ENCODE measurements at regions not wholly inside any gene's neighbourhood (a gene's known extent, or its start where the extent isn't known, plus 50 kb on each side); places are given as distances from the start of the nearest gene placed in this dataset.
"Not testable (repeated sequence)": the region's sequence is repeated elsewhere in the genome, so short reads cannot be mapped to it uniquely, and the experiment has no call there.

DNA sequence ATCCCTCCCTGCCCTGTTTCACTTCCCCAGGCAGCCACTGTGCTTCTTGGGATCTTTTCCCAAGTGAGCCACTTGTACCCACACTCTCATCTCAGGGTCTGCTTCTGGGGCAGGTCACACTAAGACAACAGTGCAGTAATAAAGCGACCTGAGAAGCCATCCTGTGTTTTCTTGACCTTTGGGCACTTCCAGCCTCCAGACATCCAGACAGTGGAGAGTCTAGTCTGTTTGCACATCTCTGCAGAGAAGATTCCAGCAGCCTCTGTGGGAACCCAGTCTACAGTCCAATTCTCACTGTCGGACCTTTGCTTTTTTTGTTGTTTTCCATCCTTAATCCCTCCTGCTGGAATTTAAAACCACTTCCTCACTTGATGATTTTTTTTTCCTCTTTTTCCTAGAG lies 50.3 kb upstream of the ATP6AP2 start:
- ATAC-seq (ENCODE audit: low read depth), result no peak
- no peak overlapping the region for H3K27ac Mint-ChIP-seq
- H3K36me3 Mint-ChIP-seq (ENCODE audit: low read depth), result no peaks in the 10 kb centered on the region
- TF ChIP-seq, protein P1, sequence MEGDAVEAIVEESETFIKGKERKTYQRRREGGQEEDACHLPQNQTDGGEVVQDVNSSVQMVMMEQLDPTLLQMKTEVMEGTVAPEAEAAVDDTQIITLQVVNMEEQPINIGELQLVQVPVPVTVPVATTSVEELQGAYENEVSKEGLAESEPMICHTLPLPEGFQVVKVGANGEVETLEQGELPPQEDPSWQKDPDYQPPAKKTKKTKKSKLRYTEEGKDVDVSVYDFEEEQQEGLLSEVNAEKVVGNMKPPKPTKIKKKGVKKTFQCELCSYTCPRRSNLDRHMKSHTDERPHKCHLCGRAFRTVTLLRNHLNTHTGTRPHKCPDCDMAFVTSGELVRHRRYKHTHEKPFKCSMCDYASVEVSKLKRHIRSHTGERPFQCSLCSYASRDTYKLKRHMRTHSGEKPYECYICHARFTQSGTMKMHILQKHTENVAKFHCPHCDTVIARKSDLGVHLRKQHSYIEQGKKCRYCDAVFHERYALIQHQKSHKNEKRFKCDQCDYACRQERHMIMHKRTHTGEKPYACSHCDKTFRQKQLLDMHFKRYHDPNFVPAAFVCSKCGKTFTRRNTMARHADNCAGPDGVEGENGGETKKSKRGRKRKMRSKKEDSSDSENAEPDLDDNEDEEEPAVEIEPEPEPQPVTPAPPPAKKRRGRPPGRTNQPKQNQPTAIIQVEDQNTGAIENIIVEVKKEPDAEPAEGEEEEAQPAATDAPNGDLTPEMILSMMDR (IDR thresholded peaks at IDR 0.05), result no peak
- intact Hi-C loops (cut with micrococcal nuclease), result no loop called here
- H3K27me3 Mint-ChIP-seq, result peaks cover 2% of the 10 kb centered on the region
- CTCF ChIA-PET, result no interaction called here
- H3K9me3 Mint-ChIP-seq, result no peaks in the 10 kb centered on the region
- H3K4me3 Mint-ChIP-seq, result no peak overlapping the region
- POLR2A ChIA-PET, result no interaction called here
- DNase-seq, result no peak
- no peaks in the 10 kb centered on the region for H3K4me1 Mint-ChIP-seq

DNA sequence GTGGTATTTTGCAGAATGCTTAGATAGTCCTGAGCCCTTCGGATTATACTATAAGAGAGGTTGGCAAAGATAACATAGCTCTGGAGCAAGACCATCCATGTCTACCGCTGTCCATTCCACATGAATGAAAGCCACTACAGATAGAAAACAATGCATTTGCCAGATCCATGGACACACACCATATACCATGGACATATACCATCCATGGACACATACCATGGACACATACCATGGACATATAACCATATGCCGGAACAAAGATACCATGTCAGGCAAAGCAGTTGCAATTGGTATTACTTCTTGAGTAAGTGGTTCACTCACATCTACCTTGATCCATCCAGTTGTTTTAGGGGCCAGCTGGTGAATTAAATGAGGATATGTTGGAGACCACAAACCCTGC lies 53.2 kb upstream of the ATP6AP2 start:
- no peak for DNase-seq
- ChIA-PET CTCF (no interaction called here), POLR2A (interaction anchor here (0.6 kb wide), 1 partner anchor 951 kb away, joined by 5 read pairs; no protein-coding TSS in a partner anchor)
- H3K36me3 Mint-ChIP-seq (ENCODE audit: low read depth), result no peaks in the 10 kb centered on the region
- peaks cover 2% of the 10 kb centered on the region for H3K27me3 Mint-ChIP-seq
- ATAC-seq (ENCODE audit: low read depth), result no peak
- H3K4me1 Mint-ChIP-seq, result no peaks in the 10 kb centered on the region
- TF ChIP-seq, protein P1 (IDR thresholded peaks at IDR 0.05), result no peak
- H3K9me3 Mint-ChIP-seq, result no peaks in the 10 kb centered on the region
- no peak overlapping the region for H3K4me3 Mint-ChIP-seq
- H3K27ac Mint-ChIP-seq, result no peak overlapping the region
- intact Hi-C loops (cut with micrococcal nuclease), result no loop called here

DNA sequence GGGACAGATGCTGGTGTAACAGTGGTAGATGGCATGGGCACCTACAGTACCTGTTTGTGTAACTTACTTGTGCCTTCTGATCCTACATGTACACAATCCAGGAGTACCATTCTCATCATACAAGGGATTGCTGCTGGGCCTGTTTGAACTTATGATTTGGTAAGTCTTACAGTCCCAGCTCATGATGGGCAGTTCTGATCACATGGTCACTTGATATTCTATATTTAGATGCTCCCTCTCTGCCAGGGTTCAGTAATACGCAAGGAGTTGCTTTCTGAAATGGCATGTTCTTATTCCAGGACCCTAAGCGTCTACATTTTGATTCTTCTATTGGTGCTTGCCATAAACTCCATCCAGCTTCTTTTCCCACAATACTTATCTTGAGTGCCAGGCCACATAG lies 54.4 kb upstream of the ATP6AP2 start:
- no peak overlapping the region for H3K4me3 Mint-ChIP-seq
- no peaks in the 10 kb centered on the region for H3K36me3 Mint-ChIP-seq (ENCODE audit: low read depth)
- intact Hi-C loops (cut with micrococcal nuclease), result no loop called here
- CTCF ChIA-PET, result no interaction called here
- DNase-seq (no peak), ATAC-seq (ENCODE audit: low read depth) (no peak)
- POLR2A ChIA-PET, result no interaction called here
- H3K27me3 Mint-ChIP-seq, result peaks cover 2% of the 10 kb centered on the region
- H3K4me1 Mint-ChIP-seq, result no peaks in the 10 kb centered on the region
- H3K27ac Mint-ChIP-seq, result no peak overlapping the region
- no peaks in the 10 kb centered on the region for H3K9me3 Mint-ChIP-seq
- TF ChIP-seq, protein P1 (IDR thresholded peaks at IDR 0.05), result no peak

DNA sequence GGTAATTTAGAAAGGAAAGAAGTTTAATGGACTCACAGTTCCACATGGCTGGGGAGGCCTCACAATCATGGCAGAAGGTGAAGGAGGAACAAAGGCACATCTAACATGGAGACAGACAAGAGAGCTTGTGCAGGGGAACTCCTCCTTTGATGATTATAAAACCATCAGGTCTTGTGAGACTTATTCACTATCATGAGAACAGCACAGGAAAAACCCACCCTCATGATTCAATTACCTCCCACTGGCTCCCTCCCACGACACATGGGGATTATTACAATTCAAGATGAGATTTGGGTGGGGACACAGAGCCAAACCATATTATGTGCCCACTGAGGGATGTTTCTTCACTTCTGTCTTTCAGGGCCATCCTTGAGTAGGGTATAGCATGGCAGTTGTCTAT lies 54.9 kb upstream of the ATP6AP2 start:
- ATAC-seq (ENCODE audit: low read depth); DNase-seq; H3K27me3 Mint-ChIP-seq; H3K4me3 Mint-ChIP-seq; H3K4me1 Mint-ChIP-seq; H3K27ac Mint-ChIP-seq; H3K9me3 Mint-ChIP-seq; H3K36me3 Mint-ChIP-seq (ENCODE audit: low read depth); POLR2A ChIA-PET; CTCF ChIA-PET; intact Hi-C loops (cut with micrococcal nuclease): not testable (repeated sequence)

DNA sequence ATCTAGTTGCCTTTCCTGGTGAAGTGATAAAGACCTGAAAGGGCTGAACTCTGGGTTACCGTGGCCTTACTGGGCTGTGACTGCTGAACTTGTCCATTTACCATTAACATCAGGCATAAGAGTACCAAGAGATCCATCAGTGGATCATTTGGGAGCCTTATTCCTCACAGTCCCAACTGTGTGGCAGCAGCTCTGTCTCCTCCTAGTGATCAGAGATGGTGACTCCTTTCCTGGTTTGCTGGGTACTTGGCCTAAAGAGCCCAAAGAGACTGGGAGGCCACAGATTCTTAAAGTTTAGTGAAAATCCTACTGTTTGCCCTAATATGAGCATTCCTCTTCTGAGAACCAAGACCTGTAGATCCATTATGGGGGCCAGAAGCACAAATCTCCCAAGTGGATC lies 56.3 kb upstream of the ATP6AP2 start:
- no peak overlapping the region for H3K4me3 Mint-ChIP-seq
- POLR2A ChIA-PET, result no interaction called here

DNA sequence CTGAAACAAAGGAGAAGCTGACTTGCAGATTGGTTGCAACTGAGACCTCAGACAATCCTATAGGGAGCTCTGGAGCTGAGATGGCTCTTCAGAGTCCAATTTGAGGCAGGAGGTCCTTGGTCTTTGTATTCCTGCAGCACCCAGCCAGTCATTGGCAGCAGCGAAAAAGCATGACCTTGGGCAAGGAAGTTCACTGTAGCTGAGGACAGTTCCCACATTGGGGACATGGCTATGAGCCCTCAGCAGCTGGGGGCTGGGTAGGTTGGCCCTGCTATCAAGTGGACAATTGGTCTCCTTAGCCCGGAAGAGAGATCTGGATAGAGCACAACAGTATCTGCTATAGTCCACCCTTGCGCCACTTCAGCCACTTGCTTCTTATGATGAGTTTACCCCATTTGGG lies 56.9 kb upstream of the ATP6AP2 start:
- ChIA-PET CTCF (no interaction called here), POLR2A (no interaction called here)
- intact Hi-C loops (cut with micrococcal nuclease), result no loop called here
- H3K36me3 Mint-ChIP-seq (ENCODE audit: low read depth), result no peaks in the 10 kb centered on the region
- no peaks in the 10 kb centered on the region for H3K9me3 Mint-ChIP-seq
- DNase-seq, result no peak
- no peak overlapping the region for H3K4me3 Mint-ChIP-seq
- no peak for ATAC-seq (ENCODE audit: low read depth)
- H3K27me3 Mint-ChIP-seq, result no peaks in the 10 kb centered on the region
- no peak overlapping the region for H3K27ac Mint-ChIP-seq
- no peaks in the 10 kb centered on the region for H3K4me1 Mint-ChIP-seq
- TF ChIP-seq, protein P1 (IDR thresholded peaks at IDR 0.05), result no peak

More for the DNA sequence above, 56.3 kb upstream of the ATP6AP2 start:
- no peak overlapping the region for H3K27ac Mint-ChIP-seq
- TF ChIP-seq, protein P1 (IDR thresholded peaks at IDR 0.05), result no peak
- intact Hi-C loops (cut with micrococcal nuclease), result no loop called here
- no peaks in the 10 kb centered on the region for H3K36me3 Mint-ChIP-seq (ENCODE audit: low read depth)
- no peaks in the 10 kb centered on the region for H3K4me1 Mint-ChIP-seq
- H3K27me3 Mint-ChIP-seq, result no peaks in the 10 kb centered on the region
- H3K9me3 Mint-ChIP-seq, result no peaks in the 10 kb centered on the region
- CTCF ChIA-PET, result no interaction called here
- ATAC-seq (ENCODE audit: low read depth) (no peak), DNase-seq (no peak)

All from activated B cell treated with CpG ODN at 0.5 μM for 24 hours (primary cell).